ENCODE measurements at regions not wholly inside any gene's neighbourhood (a gene's known extent, or its start where the extent isn't known, plus 50 kb on each side); places are given as distances from the start of the nearest gene placed in this dataset.

GRCh38 chr2:78973630-78974029 lies 51.9 kb upstream of the REG3G start:
- Histone ChIP-seq H3K9me2 (ENCODE audit: low read depth, low read length) (no peaks in the 10 kb centered on the region), H3K27ac (ENCODE audit: low read depth, low read length, poor library complexity, severe bottlenecking) (no peak overlapping the region), H4K20me1 (ENCODE audit: insufficient read depth, low read length) (no peaks in the 10 kb centered on the region), H3K36me3 (ENCODE audit: insufficient read depth, low read length) (no peaks in the 10 kb centered on the region), H3F3A (ENCODE audit: insufficient read depth, low read length) (no peaks in the 10 kb centered on the region), H2AFZ (ENCODE audit: low read length) (no peak overlapping the region), H3K4me3 (ENCODE audit: low read depth, low read length, poor library complexity, severe bottlenecking) (no peak overlapping the region), H3K79me2 (ENCODE audit: insufficient read depth, low read length) (no peaks in the 10 kb centered on the region), H3K9ac (ENCODE audit: low read length) (no peak overlapping the region), H3K27me3 (ENCODE audit: insufficient read depth, low read length) (no peaks in the 10 kb centered on the region), H3K4me1 (ENCODE audit: insufficient read depth, low read length, severe bottlenecking) (no peaks in the 10 kb centered on the region), H3K4me2 (ENCODE audit: low read length) (no peak overlapping the region), H3K9me3 (ENCODE audit: low read length) (no peaks in the 10 kb centered on the region)
- TF ChIP-seq CTCF (IDR thresholded peaks at IDR 0.05; ENCODE audit: low read length): no peak
- no peak for TF ChIP-seq EZH2 (IDR thresholded peaks at IDR 0.05; ENCODE audit: borderline replicate concordance, low read length)

Measured in OCI-LY1 (cell line).